PC-9 (cell line): ENCODE measurements at regions not wholly inside any gene's neighbourhood (a gene's known extent, or its start where the extent isn't known, plus 50 kb on each side); places are given as distances from the start of the nearest gene placed in this dataset.

Experiments
- BruUV-seq: library from RNA; stranded (reverse); fragments of 400-500 nt; replicated peaks from 2 replicates; lab custom pipeline; 2021; lab: Mats Ljungman, UMichigan
- CTCF ChIA-PET: fragments of 300-600 bp; sonication (Branson Sonifier 250); formaldehyde crosslinking; loops from one replicate; lab custom pipeline; 2022; ENCODE audit warnings: antibody characterized with exemption; lab: Charles Lee
- POLR2A ChIA-PET: fragments of 300-600 bp; sonication (Branson Sonifier 250); formaldehyde crosslinking; loops from one replicate; lab custom pipeline; 2022; ENCODE audit warnings: antibody characterized with exemption; ENCODE audit not compliant: unreplicated experiment; lab: Charles Lee
- DNase-seq, 2 experiments: peaks; one replicate each; pipeline versions ENCODE4 v3.0.0 to v3.0.0-alpha.2; 2015 to 2022; ENCODE audit warnings: mixed read lengths in 1 of 2
- H2AFZ ChIP-seq: fragments of 200-600 bp; sonication (generic); 2 replicates; pipeline ENCODE4 v1.8.1; 2017; ENCODE audit warnings: antibody characterized with exemption
- H3F3A ChIP-seq: fragments of 200-600 bp; sonication (generic); 2 replicates; pipeline ENCODE4 v1.8.1; 2017; ENCODE audit warnings: antibody characterized with exemption, mild to moderate bottlenecking, low read depth; ENCODE audit not compliant: insufficient read depth
- H3K27ac ChIP-seq: fragments of 200-600 bp; sonication (generic); 2 replicates; pipeline ENCODE4 v1.6.1; 2016; ENCODE audit warnings: mixed run types
- H3K27me3 ChIP-seq: fragments of 200-600 bp; sonication (generic); 2 replicates; pipeline ENCODE4 v1.6.1; 2016; ENCODE audit warnings: low read depth, mixed run types; ENCODE audit not compliant: insufficient read depth
- H3K36me3 ChIP-seq: fragments of 200-600 bp; sonication (generic); 2 replicates; pipeline ENCODE4 v1.6.1; 2016; ENCODE audit warnings: low read depth, mixed run types
- H3K4me1 ChIP-seq: fragments of 200-600 bp; sonication (generic); replicated peaks from 2 replicates; pipeline ENCODE4 v1.6.1; 2016; ENCODE audit warnings: mixed run types; ENCODE audit not compliant: insufficient read depth
- H3K4me2 ChIP-seq: fragments of 200-600 bp; sonication (generic); 2 replicates; pipeline ENCODE4 v1.6.1; 2017; ENCODE audit warnings: mixed run types
- H3K4me3 ChIP-seq: fragments of 200-600 bp; sonication (generic); 2 replicates; pipeline ENCODE4 v1.6.1; 2016; ENCODE audit warnings: mixed run types
- H3K79me2 ChIP-seq: fragments of 200-600 bp; sonication (generic); 2 replicates; pipeline ENCODE4 v1.6.1; 2017; ENCODE audit warnings: low read depth, mixed run types
- H3K9me2 ChIP-seq: fragments of 200-600 bp; sonication (generic); 2 replicates; pipeline ENCODE4 v1.8.1; 2017; ENCODE audit warnings: mild to moderate bottlenecking; ENCODE audit not compliant: insufficient read depth
- H3K9me3 ChIP-seq: fragments of 200-600 bp; sonication (generic); 2 replicates; pipeline ENCODE4 v1.8.1; 2016; ENCODE audit warnings: low read depth; ENCODE audit not compliant: insufficient read depth
- H4K20me1 ChIP-seq: fragments of 200-600 bp; sonication (generic); 2 replicates; pipeline ENCODE4 v1.8.1; 2017; ENCODE audit not compliant: insufficient read depth
- EZH2 ChIP-seq: fragments of 200-600 bp; sonication (generic); IDR thresholded peaks from 2 replicates; pipeline ENCODE4 v1.8.0; 2017; ENCODE audit warnings: antibody characterized with exemption, low read depth
- intact Hi-C: fragments of 100-400 bp; cut with micrococcal nuclease; formaldehyde crosslinking; loops from one replicate; pipeline ENCODE4 v1.10.0; 2022; ENCODE audit not compliant: unreplicated experiment
- TF ChIP-seq, protein P1 (sequence below): fragments of 200-600 bp; sonication (generic); conservative IDR thresholded peaks from 2 replicates; pipeline ENCODE4 v1.6.1; 2017; ENCODE audit warnings: mixed run types, antibody characterized with exemption, mild to moderate bottlenecking, moderate library complexity

DNA sequence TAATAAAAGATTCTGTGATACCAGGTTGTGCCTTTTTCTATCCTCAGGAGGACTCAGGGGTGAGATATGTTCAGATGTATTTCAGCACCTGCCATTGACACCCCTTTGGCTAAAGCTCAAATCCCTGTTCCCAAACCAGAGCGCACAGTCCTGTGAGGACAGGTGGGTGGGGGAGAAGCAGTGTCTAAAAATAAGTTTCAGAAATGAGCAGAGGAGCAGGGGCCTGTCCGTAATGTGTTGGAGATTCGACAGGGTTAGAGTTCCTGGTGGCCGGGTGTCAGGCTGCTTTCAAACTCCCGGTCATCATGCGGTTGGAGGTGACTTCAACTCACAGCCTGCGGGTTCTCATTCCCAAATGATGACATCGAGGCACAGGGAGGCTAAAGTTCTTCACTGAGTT is 211.5 kb downstream of the KLF6 start:
- Histone ChIP-seq H3K4me1 (no peaks in the 10 kb centered on the region), H3K36me3 (no peaks in the 10 kb centered on the region), H3K27me3 (no peaks in the 10 kb centered on the region), H4K20me1 (no peaks in the 10 kb centered on the region), H3K9me2 (no peaks in the 10 kb centered on the region), H2AFZ (no peak overlapping the region), H3F3A (no peaks in the 10 kb centered on the region), H3K9me3 (no peaks in the 10 kb centered on the region), H3K4me2 (no peak overlapping the region), H3K4me3 (no peak overlapping the region), H3K27ac (no peak overlapping the region), H3K79me2 (no peaks in the 10 kb centered on the region)
- TF ChIP-seq EZH2: no peak
- TF ChIP-seq, protein P1, sequence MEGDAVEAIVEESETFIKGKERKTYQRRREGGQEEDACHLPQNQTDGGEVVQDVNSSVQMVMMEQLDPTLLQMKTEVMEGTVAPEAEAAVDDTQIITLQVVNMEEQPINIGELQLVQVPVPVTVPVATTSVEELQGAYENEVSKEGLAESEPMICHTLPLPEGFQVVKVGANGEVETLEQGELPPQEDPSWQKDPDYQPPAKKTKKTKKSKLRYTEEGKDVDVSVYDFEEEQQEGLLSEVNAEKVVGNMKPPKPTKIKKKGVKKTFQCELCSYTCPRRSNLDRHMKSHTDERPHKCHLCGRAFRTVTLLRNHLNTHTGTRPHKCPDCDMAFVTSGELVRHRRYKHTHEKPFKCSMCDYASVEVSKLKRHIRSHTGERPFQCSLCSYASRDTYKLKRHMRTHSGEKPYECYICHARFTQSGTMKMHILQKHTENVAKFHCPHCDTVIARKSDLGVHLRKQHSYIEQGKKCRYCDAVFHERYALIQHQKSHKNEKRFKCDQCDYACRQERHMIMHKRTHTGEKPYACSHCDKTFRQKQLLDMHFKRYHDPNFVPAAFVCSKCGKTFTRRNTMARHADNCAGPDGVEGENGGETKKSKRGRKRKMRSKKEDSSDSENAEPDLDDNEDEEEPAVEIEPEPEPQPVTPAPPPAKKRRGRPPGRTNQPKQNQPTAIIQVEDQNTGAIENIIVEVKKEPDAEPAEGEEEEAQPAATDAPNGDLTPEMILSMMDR: no peak
- no TSS peak for BruUV-seq
- intact Hi-C loops: no loop called here
- DNase-seq: no peak
- ChIA-PET POLR2A (interaction anchor here (0.6 kb wide), 2 partner anchors 79 to 167 kb away, joined by 3 to 4 read pairs; no protein-coding TSS in a partner anchor), CTCF (no interaction called here)

DNA sequence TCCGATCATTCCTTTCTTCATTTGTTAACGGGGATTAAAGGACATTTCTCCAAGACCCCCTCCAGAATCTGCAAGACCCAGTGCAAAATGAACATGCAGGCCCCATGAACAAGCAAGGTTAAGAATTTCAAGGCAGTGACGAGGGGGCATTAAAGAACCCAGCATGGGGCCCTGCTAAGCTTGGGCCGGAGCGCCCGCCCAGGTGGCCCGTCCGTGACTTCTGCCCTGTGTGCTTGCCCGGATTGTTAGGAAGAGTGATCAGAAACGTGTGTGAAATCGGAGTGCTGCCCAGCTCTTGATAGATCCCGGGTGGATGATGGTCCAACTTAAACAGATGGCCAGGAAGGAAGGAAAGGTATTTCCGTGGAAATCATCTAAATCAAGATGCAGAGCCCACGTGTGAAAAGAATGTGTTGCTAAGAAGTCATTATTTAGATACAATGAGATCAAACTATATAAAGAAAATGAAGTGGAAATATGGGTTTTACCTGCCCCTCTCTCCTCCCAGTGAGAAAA is 213.6 kb downstream of the KLF6 start:
- CTCF ChIA-PET: no interaction called here
- H3K27me3 ChIP-seq: no peaks in the 10 kb centered on the region
- no peak overlapping the region for H3K4me2 ChIP-seq
- no peaks in the 10 kb centered on the region for H3K9me2 ChIP-seq
- no peaks in the 10 kb centered on the region for H3K36me3 ChIP-seq
- H4K20me1 ChIP-seq: no peaks in the 10 kb centered on the region
- no peaks in the 10 kb centered on the region for H3F3A ChIP-seq
- DNase-seq: no peak
- no peaks in the 10 kb centered on the region for H3K79me2 ChIP-seq
- no peaks in the 10 kb centered on the region for H3K9me3 ChIP-seq
- no TSS peak for BruUV-seq
- no peak overlapping the region for H2AFZ ChIP-seq
- no peaks in the 10 kb centered on the region for H3K4me1 ChIP-seq
- TF ChIP-seq, protein P1: no peak
- no peak for TF ChIP-seq EZH2
- no peak overlapping the region for H3K4me3 ChIP-seq
- intact Hi-C loops: no loop called here
- no peak overlapping the region for H3K27ac ChIP-seq
- POLR2A ChIA-PET: no interaction called here

DNA sequence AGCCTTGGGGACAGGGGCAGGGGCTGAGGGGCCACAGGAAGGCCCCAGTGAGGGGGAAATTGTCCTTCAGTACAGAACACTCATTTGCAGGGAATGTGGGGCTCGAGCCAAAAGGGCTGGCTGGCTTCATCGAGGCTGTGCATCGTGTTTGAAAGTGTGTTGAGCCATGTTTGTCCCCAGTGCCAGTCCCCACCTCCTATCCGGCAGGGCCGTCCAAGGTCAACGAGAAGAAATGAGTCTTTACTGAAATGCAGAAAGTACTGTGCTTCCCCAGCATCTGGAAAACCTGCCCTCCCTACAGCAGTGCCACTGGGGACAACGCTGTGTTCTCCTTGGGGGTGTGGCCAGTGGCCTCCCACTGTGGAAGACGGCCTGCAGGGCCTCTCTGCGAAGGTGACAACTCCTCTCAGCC is 214.1 kb downstream of the KLF6 start:
- H3K9me2 ChIP-seq: no peaks in the 10 kb centered on the region
- DNase-seq: no peak
- POLR2A ChIA-PET: no interaction called here
- no peaks in the 10 kb centered on the region for H3K9me3 ChIP-seq
- intact Hi-C loops: no loop called here
- H3K27ac ChIP-seq: no peak overlapping the region
- H4K20me1 ChIP-seq: no peaks in the 10 kb centered on the region
- H3K79me2 ChIP-seq: no peaks in the 10 kb centered on the region
- no peaks in the 10 kb centered on the region for H3K27me3 ChIP-seq
- no TSS peak for BruUV-seq
- TF ChIP-seq, protein P1: no peak
- H3K4me1 ChIP-seq: no peaks in the 10 kb centered on the region
- H3K4me3 ChIP-seq: no peak overlapping the region
- no peaks in the 10 kb centered on the region for H3K36me3 ChIP-seq
- H3F3A ChIP-seq: no peaks in the 10 kb centered on the region
- H3K4me2 ChIP-seq: no peak overlapping the region
- no peak overlapping the region for H2AFZ ChIP-seq
- CTCF ChIA-PET: no interaction called here
